VCaP (cell line): ENCODE measurements at regions not wholly inside any gene's neighbourhood (a gene's known extent, or its start where the extent isn't known, plus 50 kb on each side); places are given as distances from the start of the nearest gene placed in this dataset.
"Not testable (repeated sequence)": the region's sequence is repeated elsewhere in the genome, so short reads cannot be mapped to it uniquely, and the experiment has no call there.

Experiments used
- H3K27ac ChIP-seq: fragments of 450-650 bp; 2 replicates; pipeline ENCODE4 v1.5.1; 2017
- TF ChIP-seq, protein P1 (sequence below): fragments of 450-650 bp; conservative IDR thresholded peaks from 2 replicates; pipeline ENCODE4 v1.5.1; 2017; ENCODE audit warnings: mild to moderate bottlenecking, moderate library complexity

DNA sequence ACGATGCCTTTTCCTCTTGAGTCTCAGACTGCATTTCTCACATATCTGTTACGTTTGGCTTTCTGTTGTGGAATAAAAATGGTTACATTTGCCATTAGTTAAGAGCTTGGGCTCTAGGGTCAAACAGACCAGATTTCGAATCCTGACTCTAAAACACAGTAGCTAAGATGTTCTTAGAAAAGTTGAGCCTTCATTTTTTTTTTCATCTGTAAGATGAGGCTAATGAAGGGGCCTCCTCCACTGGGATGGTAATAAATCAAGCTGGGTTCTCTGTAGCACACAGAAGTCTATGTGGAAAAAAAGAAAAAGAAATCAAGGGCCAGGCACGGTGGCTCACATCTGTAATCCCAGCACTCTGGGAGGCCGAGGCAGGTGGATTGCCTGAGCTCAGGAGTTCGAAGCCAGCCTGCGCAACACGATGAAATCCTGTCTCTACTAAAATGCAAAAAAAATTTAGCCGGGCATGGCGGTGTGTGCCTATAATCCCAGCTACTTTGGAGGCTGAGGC lies 49.9 kb upstream of the CAPRIN1 start:
- peak overlapping the region; percentile 66 for H3K27ac ChIP-seq
- TF ChIP-seq, protein P1, sequence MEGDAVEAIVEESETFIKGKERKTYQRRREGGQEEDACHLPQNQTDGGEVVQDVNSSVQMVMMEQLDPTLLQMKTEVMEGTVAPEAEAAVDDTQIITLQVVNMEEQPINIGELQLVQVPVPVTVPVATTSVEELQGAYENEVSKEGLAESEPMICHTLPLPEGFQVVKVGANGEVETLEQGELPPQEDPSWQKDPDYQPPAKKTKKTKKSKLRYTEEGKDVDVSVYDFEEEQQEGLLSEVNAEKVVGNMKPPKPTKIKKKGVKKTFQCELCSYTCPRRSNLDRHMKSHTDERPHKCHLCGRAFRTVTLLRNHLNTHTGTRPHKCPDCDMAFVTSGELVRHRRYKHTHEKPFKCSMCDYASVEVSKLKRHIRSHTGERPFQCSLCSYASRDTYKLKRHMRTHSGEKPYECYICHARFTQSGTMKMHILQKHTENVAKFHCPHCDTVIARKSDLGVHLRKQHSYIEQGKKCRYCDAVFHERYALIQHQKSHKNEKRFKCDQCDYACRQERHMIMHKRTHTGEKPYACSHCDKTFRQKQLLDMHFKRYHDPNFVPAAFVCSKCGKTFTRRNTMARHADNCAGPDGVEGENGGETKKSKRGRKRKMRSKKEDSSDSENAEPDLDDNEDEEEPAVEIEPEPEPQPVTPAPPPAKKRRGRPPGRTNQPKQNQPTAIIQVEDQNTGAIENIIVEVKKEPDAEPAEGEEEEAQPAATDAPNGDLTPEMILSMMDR = no peak

DNA sequence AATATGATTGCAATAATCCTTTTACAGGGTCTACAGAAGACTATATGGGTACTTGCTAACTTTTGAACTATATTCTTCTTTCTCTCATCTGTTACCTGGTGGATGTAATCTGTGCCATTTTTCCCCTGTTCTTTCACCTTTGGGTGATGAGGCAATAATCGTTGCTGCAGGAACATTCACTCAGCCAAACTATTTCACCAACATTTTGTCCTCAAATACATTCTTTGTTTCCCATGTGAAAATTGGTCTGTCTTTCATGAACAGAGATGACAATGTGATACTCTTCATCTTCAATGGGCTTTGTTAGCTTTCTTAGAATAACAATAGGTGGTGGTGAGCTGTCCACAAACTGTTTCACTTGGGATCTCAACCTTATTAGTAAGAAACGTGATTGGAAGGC lies 52.1 kb upstream of the CAPRIN1 start:
- no peak overlapping the region for H3K27ac ChIP-seq
- TF ChIP-seq, protein P1 = no peak

DNA sequence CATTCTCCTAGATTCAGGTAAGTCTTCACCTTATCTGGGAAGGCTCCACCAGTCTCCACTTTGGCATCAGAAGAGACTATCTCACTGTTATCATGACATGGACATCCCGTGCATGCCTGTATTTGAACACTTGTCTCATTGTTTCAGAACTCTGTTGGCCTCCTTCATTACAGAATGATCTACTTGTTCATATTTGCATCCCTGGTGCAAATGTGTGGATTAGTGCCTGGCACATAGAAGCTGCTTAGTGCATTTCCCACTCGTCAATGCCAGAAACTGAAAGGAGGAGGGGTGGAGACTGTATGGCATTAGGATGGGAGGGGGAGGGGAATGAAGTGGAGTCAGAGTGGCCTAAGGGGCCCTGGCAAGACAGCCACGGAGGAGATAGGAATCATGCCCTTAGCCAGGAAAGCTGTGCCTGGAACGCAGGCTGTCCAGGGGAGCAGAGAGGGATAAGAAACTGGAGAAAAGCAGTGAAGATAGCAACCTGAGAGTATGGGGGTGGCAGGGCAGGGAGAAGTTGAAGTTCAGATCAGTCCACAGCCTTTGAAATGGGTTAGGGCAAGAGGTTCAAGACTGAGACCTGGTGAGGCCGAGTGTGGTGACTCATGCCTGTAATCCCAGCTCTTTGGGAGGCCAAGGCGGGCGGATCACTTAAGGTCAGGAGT lies 53.8 kb upstream of the CAPRIN1 start:
- no peak overlapping the region for H3K27ac ChIP-seq
- TF ChIP-seq, protein P1 = no peak

DNA sequence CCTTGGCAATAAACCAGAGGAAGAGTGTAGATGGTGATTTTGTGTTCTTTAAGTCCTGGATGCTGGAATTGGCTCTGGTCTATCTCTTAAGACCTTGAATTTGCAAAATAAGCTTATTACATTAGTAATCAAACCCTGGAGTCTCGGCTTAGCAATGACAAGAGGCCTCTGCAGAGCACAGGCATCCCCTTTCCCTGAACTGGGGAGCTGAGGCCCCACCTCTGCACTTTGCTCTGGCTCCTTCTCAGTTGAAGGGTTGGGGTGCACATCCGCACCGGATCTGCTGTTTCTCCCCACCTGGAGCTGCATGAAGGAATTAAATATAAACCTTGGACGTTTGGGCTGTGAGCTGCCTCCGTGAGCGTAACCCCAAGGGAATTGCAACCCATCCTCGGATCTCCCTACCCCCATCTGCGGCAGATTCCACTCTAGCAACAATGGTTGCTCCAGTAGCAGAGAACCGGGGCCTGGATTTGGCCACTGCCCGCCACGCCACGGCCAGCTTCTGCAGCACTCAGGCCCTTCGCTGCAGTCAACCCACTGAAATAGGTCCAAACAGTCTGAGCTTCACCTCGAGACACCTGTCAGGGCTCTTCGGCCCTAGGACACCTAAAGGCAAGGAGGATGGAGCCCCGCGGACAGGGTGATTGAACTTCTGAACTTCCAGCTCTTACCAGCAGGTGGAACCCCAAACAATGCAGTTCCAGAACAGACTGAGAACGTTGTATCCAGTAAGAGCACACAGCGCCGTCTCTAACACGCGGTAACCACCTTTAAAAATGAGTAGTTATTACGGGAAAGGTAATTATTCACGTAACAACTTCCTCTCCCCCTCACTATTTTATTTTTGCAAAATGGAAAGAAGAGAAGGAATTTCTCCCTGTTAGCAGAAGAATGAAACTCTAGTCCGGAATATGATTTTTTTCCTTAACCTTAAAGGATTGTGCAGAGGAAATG lies 54.8 kb upstream of the CAPRIN1 start:
- no peak overlapping the region for H3K27ac ChIP-seq

DNA sequence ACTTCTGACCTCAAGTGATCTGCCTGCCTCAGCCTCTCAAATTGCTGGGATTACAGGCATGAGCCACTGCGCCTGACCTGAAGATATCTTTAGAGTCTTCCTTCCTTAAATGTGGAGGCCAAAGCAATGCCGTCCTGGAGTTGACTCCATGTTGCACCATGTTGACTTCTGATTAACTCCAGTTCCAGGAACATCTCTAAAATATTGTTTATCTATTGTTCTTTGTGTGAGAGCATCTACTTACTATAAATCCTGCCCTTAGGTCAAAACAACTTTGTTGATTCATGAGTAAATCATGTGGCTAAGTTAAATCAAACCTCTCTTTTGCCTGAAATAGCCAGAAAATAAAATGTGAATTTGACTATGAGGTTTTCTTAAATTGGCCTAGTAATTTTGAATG lies 56.6 kb upstream of the CAPRIN1 start:
- TF ChIP-seq, protein P1 = no peak
- no peak overlapping the region for H3K27ac ChIP-seq

More for the DNA sequence above, 54.8 kb upstream of the CAPRIN1 start:
- TF ChIP-seq, protein P1 = peak; percentile 85

DNA sequence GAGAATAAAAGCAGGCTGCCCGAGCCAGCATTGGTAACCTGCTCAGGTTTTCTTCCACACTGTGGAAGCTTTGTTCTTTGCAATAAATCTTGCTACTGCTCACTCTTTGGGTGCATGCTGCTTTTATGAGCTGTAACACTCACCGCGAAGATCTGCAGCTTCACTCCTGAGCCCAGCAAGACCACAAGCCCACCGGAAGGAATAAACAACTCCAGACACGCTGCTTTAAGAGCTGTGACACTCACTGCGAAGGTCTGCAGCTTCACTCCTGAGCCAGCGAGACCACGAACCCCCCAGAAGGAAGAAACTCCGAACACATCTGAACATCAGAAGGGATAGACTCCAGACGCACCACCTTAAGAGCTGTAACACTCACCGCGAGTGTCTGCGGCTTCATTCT lies 60.4 kb upstream of the CAPRIN1 start:
- H3K27ac ChIP-seq = not testable (repeated sequence)

DNA sequence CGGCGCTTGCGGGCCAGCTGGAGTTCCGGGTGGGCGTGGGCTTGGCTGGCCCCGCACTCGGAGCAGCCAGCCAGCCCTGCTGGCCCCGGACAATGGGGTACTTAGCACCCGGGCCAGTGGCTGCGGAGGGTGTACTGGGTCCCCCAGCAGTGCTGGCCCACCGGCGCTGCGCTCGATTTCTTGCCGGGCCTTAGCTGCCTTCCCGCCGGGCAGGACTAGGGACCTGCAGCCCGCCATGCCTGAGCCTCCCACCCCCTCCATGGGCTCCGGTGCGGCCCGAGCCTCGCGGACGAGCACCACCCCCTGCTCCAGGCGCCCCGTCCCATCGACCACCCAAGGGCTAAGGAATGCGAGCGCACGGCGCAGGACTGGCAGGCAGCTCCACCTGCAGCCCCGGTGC lies 61.4 kb upstream of the CAPRIN1 start:
- not testable (repeated sequence) for H3K27ac ChIP-seq

DNA sequence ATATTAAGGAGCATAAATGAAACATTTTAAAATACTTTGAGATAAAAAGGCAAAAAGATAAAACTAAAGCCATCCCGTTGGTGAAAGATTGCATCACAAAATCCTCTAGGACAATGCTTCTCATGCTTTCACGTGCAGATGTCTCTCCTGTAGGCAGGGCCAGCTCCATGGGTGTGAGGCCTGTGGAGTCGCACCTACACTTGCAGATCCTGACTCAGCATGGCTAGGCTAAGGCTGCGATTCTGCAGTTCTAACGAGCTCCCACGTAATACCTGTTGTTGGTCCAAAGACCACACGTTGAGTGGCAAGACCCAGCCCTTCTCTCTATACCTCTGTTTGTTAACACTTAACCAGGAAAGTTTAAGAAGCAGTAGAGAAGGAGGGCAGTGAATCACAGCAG lies 62.1 kb upstream of the CAPRIN1 start:
- H3K27ac ChIP-seq = no peak overlapping the region
- TF ChIP-seq, protein P1 = no peak
